ENCODE measurements at regions not wholly inside any gene's neighbourhood (a gene's known extent, or its start where the extent isn't known, plus 50 kb on each side); places are given as distances from the start of the nearest gene placed in this dataset.

- TF ChIP-seq CTCF (conservative IDR thresholded peaks at IDR 0.05 in 1 of 2, IDR thresholded peaks at IDR 0.05 in 1 of 2; ENCODE audit: low read depth in 1 of 2, low read length in 2 of 2) (no peak), EZH2 (IDR thresholded peaks at IDR 0.05; ENCODE audit: low read length, missing control alignments) (no peak)
Observed at GRCh38 chr4:72895408-72895807, 174.1 kb downstream of the COX18 start.
